Immature natural killer cell (primary cell): ENCODE measurements at regions not wholly inside any gene's neighbourhood (a gene's known extent, or its start where the extent isn't known, plus 50 kb on each side); places are given as distances from the start of the nearest gene placed in this dataset.
"Not testable (repeated sequence)": the region's sequence is repeated elsewhere in the genome, so short reads cannot be mapped to it uniquely, and the experiment has no call there.

ENCODE experiments used
- DNase-seq, 3 donors: peaks; one replicate each; pipeline ENCODE4 v3.0.0; 2022; ENCODE audit warnings: mixed read lengths in 1 of 3
- H3K27ac Mint-ChIP-seq, 6 donors: one replicate each; pipeline ENCODE4 v1.8.0; 2020; ENCODE audit warnings: mixed read lengths in 6 of 6, mild to moderate bottlenecking in 5 of 6, inconsistent platforms in 4 of 6, moderate library complexity in 3 of 6
- H3K27me3 Mint-ChIP-seq, 3 donors: one replicate each; pipeline ENCODE4 v1.8.0; 2020 to 2021; ENCODE audit warnings: low read depth in 3 of 3, mild to moderate bottlenecking in 3 of 3, mixed read lengths in 3 of 3, moderate library complexity in 3 of 3, inconsistent platforms in 1 of 3
- H3K36me3 Mint-ChIP-seq, 3 donors: one replicate each; pipeline ENCODE4 v1.8.0; 2020; ENCODE audit warnings: mixed read lengths in 3 of 3, inconsistent platforms in 2 of 3, mild to moderate bottlenecking in 2 of 3
- H3K4me1 Mint-ChIP-seq, 2 donors: one replicate each; pipeline ENCODE4 v1.8.0; 2020; ENCODE audit warnings: inconsistent platforms in 2 of 2, mild to moderate bottlenecking in 2 of 2, mixed read lengths in 2 of 2, moderate library complexity in 1 of 2
- H3K4me3 Mint-ChIP-seq, 5 donors: one replicate each; pipeline ENCODE4 v1.8.0; 2020; ENCODE audit warnings: mild to moderate bottlenecking in 5 of 5, mixed read lengths in 5 of 5, inconsistent platforms in 3 of 5, moderate library complexity in 3 of 5
- H3K9me3 Mint-ChIP-seq, 6 donors: one replicate each; pipeline ENCODE4 v1.8.0; 2020; ENCODE audit warnings: mild to moderate bottlenecking in 6 of 6, mixed read lengths in 6 of 6, inconsistent platforms in 4 of 6, moderate library complexity in 3 of 6

DNA sequence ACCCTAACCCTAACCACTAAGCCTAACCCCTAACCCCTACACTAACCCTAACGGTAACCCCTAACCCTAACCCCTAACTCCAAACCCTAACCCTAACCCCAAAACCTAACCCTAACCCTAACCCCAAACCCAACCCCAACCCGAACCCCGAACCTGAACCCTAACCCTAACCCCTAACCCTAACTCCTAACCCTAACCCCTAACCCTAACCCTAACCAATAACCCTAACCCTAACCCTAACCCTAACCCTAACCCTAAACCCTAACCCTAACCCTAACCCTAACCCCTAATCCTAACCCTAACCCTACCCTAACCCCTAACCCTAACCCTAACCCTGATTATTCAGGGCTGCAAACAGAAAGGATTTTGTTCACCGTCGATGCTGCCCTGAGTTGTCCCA lies 144.6 kb upstream of the DUSP22 start:
- H3K27me3 Mint-ChIP-seq: peaks cover 2 to 14% (median 5%) of the 10 kb centered on the region in 3 donors
- not testable (repeated sequence) for DNase-seq, H3K27ac Mint-ChIP-seq, H3K4me3 Mint-ChIP-seq, H3K4me1 Mint-ChIP-seq, H3K36me3 Mint-ChIP-seq, H3K9me3 Mint-ChIP-seq

GRCh38 chr6:148051-148984 lies 144.0 kb upstream of the DUSP22 start:
- not testable (repeated sequence) for H3K27ac Mint-ChIP-seq, H3K9me3 Mint-ChIP-seq, H3K36me3 Mint-ChIP-seq, H3K4me1 Mint-ChIP-seq, H3K4me3 Mint-ChIP-seq
- H3K27me3 Mint-ChIP-seq: peaks cover 3 to 18% (median 6%) of the 10 kb centered on the region in 3 donors
- DNase-seq: peak; percentile 35 to 55 (median 45)

DNA sequence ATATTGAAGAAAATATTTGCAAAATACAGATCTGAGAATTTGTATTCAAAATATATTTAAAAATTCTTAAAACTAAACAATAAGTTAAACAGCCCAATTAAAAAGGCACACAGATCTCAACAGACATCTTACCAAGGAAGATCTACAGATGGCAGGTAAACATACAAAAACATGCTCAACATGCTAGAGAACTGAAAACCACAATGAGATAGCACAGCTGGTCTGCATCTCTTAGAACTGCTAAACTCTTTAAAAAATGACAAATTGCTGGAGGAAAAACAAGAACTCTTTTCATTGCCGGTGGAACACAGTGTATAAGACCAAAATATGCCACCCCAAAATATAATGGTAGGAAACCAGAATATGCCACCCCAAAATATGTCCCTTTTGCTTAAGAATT lies 142.1 kb upstream of the DUSP22 start:
- H3K9me3 Mint-ChIP-seq, DNase-seq, H3K27ac Mint-ChIP-seq, H3K4me1 Mint-ChIP-seq, H3K4me3 Mint-ChIP-seq, H3K36me3 Mint-ChIP-seq: not testable (repeated sequence)
- peaks cover 7 to 18% (median 8%) of the 10 kb centered on the region in 3 donors for H3K27me3 Mint-ChIP-seq

DNA sequence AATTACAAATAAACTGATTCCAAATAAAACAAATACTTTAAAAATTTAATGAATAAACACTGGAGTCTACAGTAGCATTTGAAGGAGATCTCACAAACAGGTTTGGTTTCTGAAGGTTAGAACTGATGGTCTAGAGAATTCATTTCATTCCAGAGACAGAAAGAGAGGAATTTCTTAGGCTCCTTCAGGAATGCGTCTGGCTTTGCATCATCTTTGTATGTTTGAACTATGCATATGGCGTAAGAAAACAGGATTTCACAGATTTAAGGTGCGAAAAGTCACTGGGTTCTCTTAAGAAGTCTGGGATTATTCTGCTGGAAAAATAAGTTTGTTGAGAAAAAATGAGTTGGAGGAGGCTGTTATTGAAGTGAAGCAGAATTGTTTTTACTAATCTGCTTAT lies 139.9 kb upstream of the DUSP22 start:
- H3K27ac Mint-ChIP-seq: not testable (repeated sequence)
- peaks cover 14 to 22% (median 14%) of the 10 kb centered on the region in 3 donors for H3K27me3 Mint-ChIP-seq

GRCh38 chr6:153026-153425 lies 139.3 kb upstream of the DUSP22 start:
- not testable (repeated sequence) for H3K27ac Mint-ChIP-seq, H3K9me3 Mint-ChIP-seq, H3K4me1 Mint-ChIP-seq, H3K4me3 Mint-ChIP-seq, DNase-seq, H3K36me3 Mint-ChIP-seq
- H3K27me3 Mint-ChIP-seq: peaks cover 15 to 25% (median 19%) of the 10 kb centered on the region in 3 donors

More for the DNA sequence above, 139.9 kb upstream of the DUSP22 start:
- not testable (repeated sequence) for H3K9me3 Mint-ChIP-seq, H3K36me3 Mint-ChIP-seq, DNase-seq, H3K4me3 Mint-ChIP-seq, H3K4me1 Mint-ChIP-seq

- H3K36me3 Mint-ChIP-seq, H3K27ac Mint-ChIP-seq, H3K4me3 Mint-ChIP-seq, H3K4me1 Mint-ChIP-seq, H3K9me3 Mint-ChIP-seq, DNase-seq: not testable (repeated sequence)
- peaks cover 19 to 29% (median 20%) of the 10 kb centered on the region in 3 donors for H3K27me3 Mint-ChIP-seq
These were observed 138.4 kb upstream of the DUSP22 start for GRCh38 chr6:153867-154266.

DNA sequence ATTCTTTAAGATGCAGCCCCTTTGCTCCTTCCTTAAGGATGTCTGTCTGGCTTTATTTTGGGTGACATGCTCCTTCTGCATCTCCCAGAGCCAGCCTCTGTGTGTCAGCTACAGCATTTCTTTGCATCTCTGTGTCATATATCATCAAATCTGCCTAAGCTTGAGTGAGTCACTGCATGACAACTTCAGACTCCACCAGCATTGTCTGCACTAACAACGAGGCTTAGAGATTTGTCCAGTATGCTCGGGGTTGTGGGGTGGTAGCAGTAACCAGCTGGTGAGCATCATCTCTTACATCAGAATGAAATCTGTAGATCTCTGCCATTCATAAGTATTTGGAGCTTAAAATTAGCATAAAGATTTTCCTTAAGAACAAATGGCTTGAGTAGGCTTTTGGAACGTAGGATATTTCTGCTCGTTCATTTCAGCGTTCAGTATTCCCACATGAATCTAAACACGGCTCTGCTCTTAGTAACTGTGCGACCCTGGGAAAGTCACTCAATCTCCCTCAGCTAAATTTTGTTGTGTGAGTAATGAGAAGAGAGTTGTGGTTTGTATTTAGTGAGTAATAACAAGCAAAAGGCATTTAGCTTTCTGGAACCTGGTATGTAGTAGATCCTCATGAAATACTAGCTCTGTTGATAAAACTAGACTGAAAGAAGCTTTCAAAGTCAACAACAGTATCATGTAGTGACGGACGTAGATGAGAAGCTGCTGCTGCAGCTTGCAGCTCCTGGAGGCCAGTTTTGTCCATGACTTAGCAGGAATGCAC lies 137.8 kb upstream of the DUSP22 start:
- peaks cover 18 to 29% (median 20%) of the 10 kb centered on the region in 3 donors for H3K27me3 Mint-ChIP-seq
- H3K4me3 Mint-ChIP-seq, H3K27ac Mint-ChIP-seq: not testable (repeated sequence)

GRCh38 chr6:156010-156409 lies 136.3 kb upstream of the DUSP22 start:
- H3K4me3 Mint-ChIP-seq: no peak overlapping the region
- H3K4me1 Mint-ChIP-seq: peaks cover 0 to 3% of the 10 kb centered on the region in 2 donors

More for the DNA sequence above, 137.8 kb upstream of the DUSP22 start:
- not testable (repeated sequence) for H3K4me1 Mint-ChIP-seq, H3K9me3 Mint-ChIP-seq, DNase-seq, H3K36me3 Mint-ChIP-seq

DNA sequence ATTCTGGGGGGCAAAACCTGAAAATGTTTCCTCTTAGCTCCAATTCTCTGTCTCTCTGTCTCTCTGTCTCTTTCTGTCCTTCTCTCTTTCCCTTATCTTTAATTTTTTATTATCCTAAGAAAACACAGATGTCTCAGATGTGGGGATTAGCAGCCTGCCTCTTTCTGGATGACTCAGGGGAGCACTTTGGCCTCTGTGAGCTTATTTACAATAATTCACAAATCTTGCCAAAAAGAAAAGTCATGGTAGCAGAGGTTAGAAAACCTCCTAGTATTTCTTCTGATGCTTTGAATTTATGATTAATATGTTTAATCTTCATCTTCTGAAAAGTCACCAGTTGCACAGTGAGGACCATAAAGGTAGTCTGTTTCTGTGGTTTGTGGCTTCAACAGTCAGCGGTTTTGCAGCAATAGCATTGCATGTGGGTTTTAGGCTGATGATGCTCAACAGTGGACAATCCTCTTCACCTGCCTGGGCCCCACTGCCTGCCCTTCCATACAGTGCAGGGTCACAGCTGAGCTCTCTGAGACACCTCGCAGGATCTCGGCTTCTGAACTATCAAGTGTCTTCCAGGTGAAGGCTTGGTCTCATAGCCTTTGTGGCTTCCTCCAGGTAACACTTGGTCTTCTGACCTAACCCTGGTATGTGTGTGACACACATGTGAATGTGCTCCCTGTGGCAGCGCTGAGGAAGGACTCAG lies 135.7 kb upstream of the DUSP22 start:
- H3K36me3 Mint-ChIP-seq, H3K4me3 Mint-ChIP-seq, DNase-seq, H3K9me3 Mint-ChIP-seq, H3K4me1 Mint-ChIP-seq: not testable (repeated sequence)
- Mint-ChIP-seq H3K27ac (peak overlapping the region in 1 of 6 donors; percentile 20), H3K27me3 (peaks cover 16 to 37% (median 18%) of the 10 kb centered on the region in 3 donors)

More at GRCh38 chr6:156010-156409, 136.3 kb upstream of the DUSP22 start:
- H3K27ac Mint-ChIP-seq: no peak overlapping the region
- no peak for DNase-seq
- no peaks in the 10 kb centered on the region for H3K36me3 Mint-ChIP-seq
- no peaks in the 10 kb centered on the region for H3K9me3 Mint-ChIP-seq
- H3K27me3 Mint-ChIP-seq: peaks cover 16 to 32% (median 20%) of the 10 kb centered on the region in 3 donors

DNA sequence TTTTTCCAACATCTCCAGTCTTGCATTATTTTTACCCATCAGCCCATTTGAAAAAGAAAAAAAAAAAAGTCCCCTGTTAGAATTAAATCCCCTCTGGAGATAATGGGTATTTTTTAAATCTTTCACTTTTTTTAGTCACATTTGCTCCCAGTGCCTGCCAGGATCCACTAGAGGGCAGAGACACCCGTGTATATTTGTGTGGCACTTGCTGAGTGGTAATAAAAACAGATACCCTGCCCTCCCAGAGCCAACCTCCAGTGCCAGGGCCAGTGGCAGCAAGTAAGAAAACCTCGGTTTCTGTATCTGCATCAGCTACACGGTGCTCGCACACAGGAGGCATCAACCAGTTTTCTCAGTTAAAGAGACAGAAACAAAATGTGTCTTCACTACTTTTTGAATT lies 135.1 kb upstream of the DUSP22 start:
- H3K36me3 Mint-ChIP-seq, H3K4me1 Mint-ChIP-seq, H3K9me3 Mint-ChIP-seq, H3K4me3 Mint-ChIP-seq: not testable (repeated sequence)
- DNase-seq: peak in 1 of 3 donors; percentile 13
- H3K27me3 Mint-ChIP-seq: peaks cover 16 to 32% (median 20%) of the 10 kb centered on the region in 3 donors
- H3K27ac Mint-ChIP-seq: peak overlapping the region in 1 of 6 donors; percentile 20

GRCh38 chr6:161657-162056 lies 130.6 kb upstream of the DUSP22 start:
- H3K4me1 Mint-ChIP-seq, H3K4me3 Mint-ChIP-seq, H3K9me3 Mint-ChIP-seq, H3K36me3 Mint-ChIP-seq, H3K27ac Mint-ChIP-seq, DNase-seq: not testable (repeated sequence)
- peaks cover 8 to 23% (median 17%) of the 10 kb centered on the region in 3 donors for H3K27me3 Mint-ChIP-seq

GRCh38 chr6:164720-165119 lies 127.6 kb upstream of the DUSP22 start:
- H3K4me1 Mint-ChIP-seq: no peaks in the 10 kb centered on the region
- no peak for DNase-seq
- H3K36me3 Mint-ChIP-seq: no peaks in the 10 kb centered on the region
- peaks cover 2 to 15% (median 4%) of the 10 kb centered on the region in 3 donors for H3K27me3 Mint-ChIP-seq
- H3K9me3 Mint-ChIP-seq: no peaks in the 10 kb centered on the region
- H3K4me3 Mint-ChIP-seq: no peak overlapping the region
- no peak overlapping the region for H3K27ac Mint-ChIP-seq

DNA sequence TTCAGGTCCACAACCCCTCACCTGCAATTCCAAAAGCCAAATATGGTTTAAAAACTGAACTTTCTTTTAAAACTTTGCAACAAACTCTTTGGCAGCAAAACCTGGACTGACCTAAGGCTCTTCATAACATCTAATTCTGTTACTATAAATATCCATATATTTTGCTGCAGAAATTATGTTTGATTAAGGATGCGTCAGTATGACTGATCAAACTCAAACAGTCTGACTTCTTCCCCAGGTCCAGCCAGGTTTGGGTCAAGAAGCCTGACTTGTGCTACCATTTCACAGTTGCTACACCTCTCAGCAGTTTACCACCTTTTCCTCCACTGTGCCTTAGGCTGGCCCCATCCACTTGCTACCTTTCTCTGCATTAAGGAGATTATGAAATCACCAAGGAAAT lies 127.0 kb upstream of the DUSP22 start:
- Mint-ChIP-seq H3K27me3 (peaks cover 2 to 14% (median 4%) of the 10 kb centered on the region in 3 donors), H3K27ac (no peak overlapping the region), H3K36me3 (no peaks in the 10 kb centered on the region), H3K4me3 (no peak overlapping the region), H3K4me1 (no peaks in the 10 kb centered on the region), H3K9me3 (peaks cover 0 to under 1% (median 0%) of the 10 kb centered on the region in 6 donors)
- no peak for DNase-seq
